ENCODE measurements at regions not wholly inside any gene's neighbourhood (a gene's known extent, or its start where the extent isn't known, plus 50 kb on each side); places are given as distances from the start of the nearest gene placed in this dataset.

- no peak for DNase-seq (ENCODE audit: low spot score)
These were observed 130.4 kb upstream of the SPRY1 start for GRCh38 chr4:123266221-123266620.

GRCh38 chr4:123278755-123279154, 117.8 kb upstream of the SPRY1 start:
- no peak for DNase-seq (ENCODE audit: low spot score)

- DNase-seq (ENCODE audit: low spot score) = no peak
These were observed 113.2 kb upstream of the SPRY1 start for GRCh38 chr4:123283371-123283895.

- peak; percentile 21 for DNase-seq (ENCODE audit: low spot score)
These were observed 112.4 kb upstream of the SPRY1 start for GRCh38 chr4:123284168-123284567.

- DNase-seq (ENCODE audit: low spot score) = no peak
These were observed 109.6 kb upstream of the SPRY1 start for GRCh38 chr4:123286903-123287466.

- DNase-seq (ENCODE audit: low spot score) = no peak
These were observed 108.1 kb upstream of the SPRY1 start for GRCh38 chr4:123288309-123289025.

GRCh38 chr4:123291329-123291728, 105.3 kb upstream of the SPRY1 start:
- DNase-seq (ENCODE audit: low spot score) = no peak

- no peak for DNase-seq (ENCODE audit: low spot score)
These were observed 98.8 kb upstream of the SPRY1 start for GRCh38 chr4:123297836-123298235.

- DNase-seq (ENCODE audit: low spot score) = no peak
These were observed 98.3 kb upstream of the SPRY1 start for GRCh38 chr4:123298261-123298660.

- DNase-seq (ENCODE audit: low spot score) = no peak
These were observed 97.8 kb upstream of the SPRY1 start for GRCh38 chr4:123298801-123299200.

- peak; percentile 51 for DNase-seq (ENCODE audit: low spot score)
These were observed 97.3 kb upstream of the SPRY1 start for GRCh38 chr4:123299212-123299691.

- DNase-seq (ENCODE audit: low spot score) = no peak
These were observed 96.2 kb upstream of the SPRY1 start for GRCh38 chr4:123300222-123301039.

- DNase-seq (ENCODE audit: low spot score) = no peak
These were observed 94.7 kb upstream of the SPRY1 start for GRCh38 chr4:123301923-123302322.

GRCh38 chr4:123304151-123304964, 92.2 kb upstream of the SPRY1 start:
- no peak for DNase-seq (ENCODE audit: low spot score)

- no peak for DNase-seq (ENCODE audit: low spot score)
These were observed 90.9 kb upstream of the SPRY1 start for GRCh38 chr4:123305736-123306135.

GRCh38 chr4:123306769-123307168, 89.8 kb upstream of the SPRY1 start:
- no peak for DNase-seq (ENCODE audit: low spot score)

- no peak for DNase-seq (ENCODE audit: low spot score)
These were observed 87.9 kb upstream of the SPRY1 start for GRCh38 chr4:123308667-123309066.

- no peak for DNase-seq (ENCODE audit: low spot score)
These were observed 84.5 kb upstream of the SPRY1 start for GRCh38 chr4:123312116-123312515.

- no peak for DNase-seq (ENCODE audit: low spot score)
These were observed 83.5 kb upstream of the SPRY1 start for GRCh38 chr4:123312951-123313592.

- DNase-seq (ENCODE audit: low spot score) = no peak
These were observed 81.0 kb upstream of the SPRY1 start for GRCh38 chr4:123315617-123316016.

- DNase-seq (ENCODE audit: low spot score) = no peak
These were observed 79.4 kb upstream of the SPRY1 start for GRCh38 chr4:123317211-123317610.
